ENCODE measurements at regions not wholly inside any gene's neighbourhood (a gene's known extent, or its start where the extent isn't known, plus 50 kb on each side); places are given as distances from the start of the nearest gene placed in this dataset.

GRCh38 chr13:27329210-27329609, 58.6 kb downstream of the RASL11A start:
- no peak for TF ChIP-seq CTCF (IDR thresholded peaks at IDR 0.05; ENCODE audit: poor library complexity)
- TF ChIP-seq EZH2 (IDR thresholded peaks at IDR 0.05; ENCODE audit: borderline replicate concordance), result no peak

All from hepatocyte (in vitro differentiated cells).